Activated CD8-positive, alpha-beta T cell treated with anti-CD3 and anti-CD28 coated beads for 36 hours (primary cell): ENCODE measurements at regions not wholly inside any gene's neighbourhood (a gene's known extent, or its start where the extent isn't known, plus 50 kb on each side); places are given as distances from the start of the nearest gene placed in this dataset.

Experiments used
- ATAC-seq: fragments of 200-7000 bp; cut with Tn5 transposase; one replicate; pipeline ENCODE4 v1.10.0; 2021; ENCODE audit warnings: mild to moderate bottlenecking, moderate library complexity
- CTCF ChIA-PET: fragments of 350-600 bp; sonication (Branson Sonifier 250); formaldehyde crosslinking; loops from one replicate; lab custom pipeline; 2021; ENCODE audit warnings: antibody characterized with exemption; lab: Charles Lee
- POLR2A ChIA-PET: fragments of 350-600 bp; sonication (Branson Sonifier 250); formaldehyde crosslinking; loops from one replicate; lab custom pipeline; 2021; ENCODE audit warnings: antibody characterized with exemption; lab: Charles Lee
- DNase-seq: peaks from one replicate; pipeline ENCODE4 v3.0.0-alpha.2; 2020
- H3K27ac Mint-ChIP-seq: one replicate; pipeline ENCODE4 v1.8.0; 2021; ENCODE audit warnings: mild to moderate bottlenecking, mixed read lengths
- H3K27me3 Mint-ChIP-seq: one replicate; pipeline ENCODE4 v1.8.0; 2021; ENCODE audit warnings: mixed read lengths
- H3K36me3 Mint-ChIP-seq: one replicate; pipeline ENCODE4 v1.8.0; 2021; ENCODE audit warnings: low read depth, mixed read lengths
- H3K4me1 Mint-ChIP-seq: one replicate; pipeline ENCODE4 v1.8.0; 2021; ENCODE audit warnings: low read depth, mixed read lengths
- H3K4me3 Mint-ChIP-seq: one replicate; pipeline ENCODE4 v1.8.0; 2021; ENCODE audit warnings: mild to moderate bottlenecking, moderate library complexity, mixed read lengths
- H3K9me3 Mint-ChIP-seq: one replicate; pipeline ENCODE4 v1.8.0; 2021; ENCODE audit warnings: mixed read lengths
- CTCF ChIP-seq: fragments of 200-600 bp; IDR thresholded peaks from one replicate; pipeline ENCODE4 v1.8.0; 2022; ENCODE audit warnings: antibody characterized with exemption, mild to moderate bottlenecking
- intact Hi-C: fragments of 100-400 bp; cut with micrococcal nuclease; formaldehyde crosslinking; loops from one replicate; pipeline ENCODE4 v1.10.0; 2022

GRCh38 chr2:209314653-209315052 is 109.2 kb upstream of the MAP2 start:
- no peaks in the 10 kb centered on the region for H3K27me3 Mint-ChIP-seq

GRCh38 chr2:209316141-209316540 is 107.7 kb upstream of the MAP2 start:
- no peaks in the 10 kb centered on the region for H3K4me1 Mint-ChIP-seq
- DNase-seq (no peak), ATAC-seq (no peak)
- H3K27me3 Mint-ChIP-seq: no peaks in the 10 kb centered on the region
- intact Hi-C loops: no loop called here
- no peaks in the 10 kb centered on the region for H3K36me3 Mint-ChIP-seq
- H3K9me3 Mint-ChIP-seq: no peaks in the 10 kb centered on the region
- no peak overlapping the region for H3K4me3 Mint-ChIP-seq
- ChIA-PET CTCF (no interaction called here), POLR2A (no interaction called here)
- H3K27ac Mint-ChIP-seq: no peak overlapping the region
- TF ChIP-seq CTCF: no peak

More at GRCh38 chr2:209314653-209315052, 109.2 kb upstream of the MAP2 start:
- no peak for TF ChIP-seq CTCF
- H3K4me1 Mint-ChIP-seq: no peaks in the 10 kb centered on the region
- no peak overlapping the region for H3K4me3 Mint-ChIP-seq
- POLR2A ChIA-PET: no interaction called here
- H3K27ac Mint-ChIP-seq: no peak overlapping the region
- intact Hi-C loops: no loop called here
- H3K36me3 Mint-ChIP-seq: no peaks in the 10 kb centered on the region
- DNase-seq (no peak), ATAC-seq (no peak)
- CTCF ChIA-PET: no interaction called here
- H3K9me3 Mint-ChIP-seq: no peaks in the 10 kb centered on the region

- Mint-ChIP-seq H3K27me3 (no peaks in the 10 kb centered on the region), H3K4me1 (no peaks in the 10 kb centered on the region), H3K27ac (no peak overlapping the region), H3K4me3 (no peak overlapping the region), H3K36me3 (no peaks in the 10 kb centered on the region), H3K9me3 (no peaks in the 10 kb centered on the region)
- intact Hi-C loops: no loop called here
- no peak for DNase-seq
- POLR2A ChIA-PET: no interaction called here
- CTCF ChIA-PET: interaction anchor here (1.1 kb wide), 1 partner anchor 13 kb away, joined by 4 read pairs; no protein-coding TSS in a partner anchor
- no peak for TF ChIP-seq CTCF
- no peak for ATAC-seq
These were observed 102.8 kb upstream of the MAP2 start for GRCh38 chr2:209321076-209321475.

- DNase-seq: no peak
- H3K4me1 Mint-ChIP-seq: no peaks in the 10 kb centered on the region
- POLR2A ChIA-PET: no interaction called here
- no peak for ATAC-seq
- no peak overlapping the region for H3K4me3 Mint-ChIP-seq
- TF ChIP-seq CTCF: no peak
- H3K27ac Mint-ChIP-seq: no peak overlapping the region
- intact Hi-C loops: no loop called here
- H3K9me3 Mint-ChIP-seq: no peaks in the 10 kb centered on the region
- CTCF ChIA-PET: interaction anchor here (0.9 kb wide), 1 partner anchor 13 kb away, joined by 3 read pairs; no protein-coding TSS in a partner anchor
- H3K36me3 Mint-ChIP-seq: no peaks in the 10 kb centered on the region
- no peaks in the 10 kb centered on the region for H3K27me3 Mint-ChIP-seq
These were observed 102.3 kb upstream of the MAP2 start for GRCh38 chr2:209321581-209321980.

- no peak for DNase-seq
- H3K4me3 Mint-ChIP-seq: no peak overlapping the region
- H3K4me1 Mint-ChIP-seq: no peaks in the 10 kb centered on the region
- TF ChIP-seq CTCF: no peak
- no peaks in the 10 kb centered on the region for H3K9me3 Mint-ChIP-seq
- no peaks in the 10 kb centered on the region for H3K27me3 Mint-ChIP-seq
- ChIA-PET CTCF (interaction anchor here (0.9 kb wide), 1 partner anchor 13 kb away, joined by 3 read pairs; no protein-coding TSS in a partner anchor), POLR2A (no interaction called here)
- ATAC-seq: no peak
- no peaks in the 10 kb centered on the region for H3K36me3 Mint-ChIP-seq
- H3K27ac Mint-ChIP-seq: no peak overlapping the region
- intact Hi-C loops: no loop called here
These were observed 101.8 kb upstream of the MAP2 start for GRCh38 chr2:209322041-209322440.
